ENCODE measurements at regions not wholly inside any gene's neighbourhood (a gene's known extent, or its start where the extent isn't known, plus 50 kb on each side); places are given as distances from the start of the nearest gene placed in this dataset.
"Not testable (repeated sequence)": the region's sequence is repeated elsewhere in the genome, so short reads cannot be mapped to it uniquely, and the experiment has no call there.

GRCh38 chr14:105742904-105743701 is 216.7 kb downstream of the TMEM121 start:
- not testable (repeated sequence) for DNase-seq

- not testable (repeated sequence) for DNase-seq
Observed at GRCh38 chr14:105744213-105744787, 217.9 kb downstream of the TMEM121 start.

- DNase-seq: no peak
Observed at GRCh38 chr14:105745433-105746123, 219.2 kb downstream of the TMEM121 start.

- DNase-seq: no peak
Observed at GRCh38 chr14:105746124-105746514, 219.7 kb downstream of the TMEM121 start.

GRCh38 chr14:105746800-105747502 is 220.6 kb downstream of the TMEM121 start:
- not testable (repeated sequence) for DNase-seq

GRCh38 chr14:105747503-105748203 is 221.3 kb downstream of the TMEM121 start:
- not testable (repeated sequence) for DNase-seq

- no peak for DNase-seq
Observed at GRCh38 chr14:105748204-105748578, 221.8 kb downstream of the TMEM121 start.

GRCh38 chr14:105748710-105749109 is 222.3 kb downstream of the TMEM121 start:
- not testable (repeated sequence) for DNase-seq

- DNase-seq: not testable (repeated sequence)
Observed at GRCh38 chr14:105749870-105750541, 223.6 kb downstream of the TMEM121 start.

GRCh38 chr14:105751291-105751751 is 224.9 kb downstream of the TMEM121 start:
- DNase-seq: not testable (repeated sequence)

GRCh38 chr14:105752420-105752819 is 226.0 kb downstream of the TMEM121 start:
- not testable (repeated sequence) for DNase-seq

- DNase-seq: no peak
Observed at GRCh38 chr14:105760691-105761344, 234.4 kb downstream of the TMEM121 start.

GRCh38 chr14:105761345-105761740 is 235.0 kb downstream of the TMEM121 start:
- not testable (repeated sequence) for DNase-seq

GRCh38 chr14:105761842-105762241 is 235.5 kb downstream of the TMEM121 start:
- DNase-seq: no peak

- DNase-seq: not testable (repeated sequence)
Observed at GRCh38 chr14:105762262-105762661, 235.9 kb downstream of the TMEM121 start.

GRCh38 chr14:105764254-105764901 is 238.0 kb downstream of the TMEM121 start:
- not testable (repeated sequence) for DNase-seq

GRCh38 chr14:105765072-105765825 is 238.9 kb downstream of the TMEM121 start:
- DNase-seq: not testable (repeated sequence)

GRCh38 chr14:105765893-105766614 is 239.7 kb downstream of the TMEM121 start:
- DNase-seq: no peak

- DNase-seq: no peak
Observed at GRCh38 chr14:105767315-105767714, 240.9 kb downstream of the TMEM121 start.

Data from NCI-H510A treated with DMSO at 0.1 percent for 48 hours (cell line).